ENCODE measurements at regions not wholly inside any gene's neighbourhood (a gene's known extent, or its start where the extent isn't known, plus 50 kb on each side); places are given as distances from the start of the nearest gene placed in this dataset.

GRCh38 chr15:93166675-93167074 lies 77.7 kb upstream of the RGMA start:
- TF ChIP-seq POLR2AphosphoS5 (IDR thresholded peaks at IDR 0.05; ENCODE audit: low read depth, low read length) (no peak), POLR2A (IDR thresholded peaks at IDR 0.05; ENCODE audit: low read depth, low read length) (no peak)
